NCI-H2081 (cell line): ENCODE measurements at regions not wholly inside any gene's neighbourhood (a gene's known extent, or its start where the extent isn't known, plus 50 kb on each side); places are given as distances from the start of the nearest gene placed in this dataset.

ENCODE experiments used
- DNase-seq, 2 experiments: peaks; one replicate each; lab custom pipeline; 2025; lab: John Stamatoyannopoulos, UW

- no peak for DNase-seq
Observed at GRCh38 chr13:22298530-22298929, 627.7 kb downstream of the FGF9 start.

GRCh38 chr13:22311734-22312404, 641.0 kb downstream of the FGF9 start:
- peak in 1 of 2 experiments; percentile 1 for DNase-seq

GRCh38 chr13:22312405-22312803, 641.5 kb downstream of the FGF9 start:
- no peak for DNase-seq

- DNase-seq, result no peak
Observed at GRCh38 chr13:22316494-22317025, 645.7 kb downstream of the FGF9 start.

- DNase-seq, result no peak
Observed at GRCh38 chr13:22320991-22321390, 650.1 kb downstream of the FGF9 start.

GRCh38 chr13:22325761-22326160, 654.9 kb downstream of the FGF9 start:
- DNase-seq, result no peak

- no peak for DNase-seq
Observed at GRCh38 chr13:22332416-22332815, 661.5 kb downstream of the FGF9 start.

GRCh38 chr13:22336460-22336859, 665.6 kb downstream of the FGF9 start:
- DNase-seq, result no peak

GRCh38 chr13:22357132-22357531, 686.3 kb downstream of the FGF9 start:
- DNase-seq, result no peak

GRCh38 chr13:22369090-22369489, 698.2 kb downstream of the FGF9 start:
- DNase-seq, result no peak

GRCh38 chr13:22369840-22370239, 699.0 kb downstream of the FGF9 start:
- DNase-seq, result no peak

- DNase-seq, result no peak
Observed at GRCh38 chr13:22372261-22372660, 701.4 kb downstream of the FGF9 start.

- DNase-seq, result no peak
Observed at GRCh38 chr13:22375151-22375550, 704.3 kb downstream of the FGF9 start.

- no peak for DNase-seq
Observed at GRCh38 chr13:22387899-22388298, 717.0 kb downstream of the FGF9 start.

- no peak for DNase-seq
Observed at GRCh38 chr13:22399801-22400420, 729.0 kb downstream of the FGF9 start.

- no peak for DNase-seq
Observed at GRCh38 chr13:22402682-22403081, 731.8 kb downstream of the FGF9 start.

- no peak for DNase-seq
Observed at GRCh38 chr13:22403144-22403543, 732.3 kb downstream of the FGF9 start.

GRCh38 chr13:22405891-22406290, 735.0 kb downstream of the FGF9 start:
- no peak for DNase-seq

GRCh38 chr13:22412452-22412851, 741.6 kb downstream of the FGF9 start:
- no peak for DNase-seq

GRCh38 chr13:22422023-22422422, 751.1 kb downstream of the FGF9 start:
- no peak for DNase-seq

GRCh38 chr13:22422712-22423111, 751.8 kb downstream of the FGF9 start:
- DNase-seq, result no peak

- no peak for DNase-seq
Observed at GRCh38 chr13:22423261-22423660, 752.4 kb downstream of the FGF9 start.

GRCh38 chr13:22425087-22425486, 754.2 kb downstream of the FGF9 start:
- no peak for DNase-seq

GRCh38 chr13:22427066-22427465, 753.7 kb upstream of the SGCG start:
- DNase-seq, result no peak
